ENCODE measurements at regions not wholly inside any gene's neighbourhood (a gene's known extent, or its start where the extent isn't known, plus 50 kb on each side); places are given as distances from the start of the nearest gene placed in this dataset.

DNA sequence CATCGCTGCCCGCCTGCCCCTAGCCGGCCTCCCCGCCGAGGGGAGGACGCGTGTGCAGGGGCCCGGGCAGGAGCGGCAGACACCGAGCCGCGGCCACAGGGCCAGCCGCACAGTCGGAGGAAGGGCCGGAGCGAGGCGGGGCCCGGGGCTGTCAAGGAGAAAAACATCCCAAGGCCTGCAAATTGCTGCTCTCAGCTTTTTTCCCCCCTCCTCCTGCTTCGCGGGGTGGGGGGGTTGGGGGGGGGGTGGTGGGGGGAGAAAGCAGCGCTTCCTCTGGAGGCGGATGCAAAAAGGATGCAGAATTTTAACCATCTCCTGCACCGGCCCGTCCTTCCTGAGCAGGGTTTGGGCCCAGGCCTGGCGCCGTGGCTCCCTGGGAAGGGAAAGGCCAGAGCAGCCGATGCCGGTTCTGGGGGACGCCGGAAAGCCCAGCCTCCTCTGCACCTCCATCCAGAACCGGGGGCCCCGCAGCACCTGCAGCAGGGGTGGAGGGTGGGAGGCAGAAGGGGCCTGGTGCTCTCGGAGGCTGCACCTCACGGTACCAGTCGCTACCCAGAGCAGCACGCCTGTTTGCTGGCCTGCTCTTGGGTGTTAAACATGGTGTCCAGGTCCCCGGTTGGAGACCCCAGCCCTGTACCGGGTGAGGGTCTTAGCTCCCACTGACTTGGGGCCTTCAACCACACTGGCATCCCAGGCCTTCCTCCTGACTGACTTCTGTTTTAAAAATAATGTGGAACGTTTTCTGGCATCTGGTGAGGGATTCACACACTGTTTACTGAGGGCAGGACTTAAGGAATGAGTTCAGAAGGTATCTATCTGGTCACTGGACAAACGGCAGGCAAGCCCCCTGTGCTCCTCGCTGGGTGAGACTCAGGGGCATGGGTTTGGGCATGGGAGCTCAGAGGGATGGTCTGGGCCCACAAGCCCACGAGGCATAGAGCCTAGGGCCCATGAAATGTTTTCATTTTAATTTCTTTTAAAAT, 77.4 kb upstream of the WNT7B start:
- DNase-seq (ENCODE audit: low read depth) = no peak

DNA sequence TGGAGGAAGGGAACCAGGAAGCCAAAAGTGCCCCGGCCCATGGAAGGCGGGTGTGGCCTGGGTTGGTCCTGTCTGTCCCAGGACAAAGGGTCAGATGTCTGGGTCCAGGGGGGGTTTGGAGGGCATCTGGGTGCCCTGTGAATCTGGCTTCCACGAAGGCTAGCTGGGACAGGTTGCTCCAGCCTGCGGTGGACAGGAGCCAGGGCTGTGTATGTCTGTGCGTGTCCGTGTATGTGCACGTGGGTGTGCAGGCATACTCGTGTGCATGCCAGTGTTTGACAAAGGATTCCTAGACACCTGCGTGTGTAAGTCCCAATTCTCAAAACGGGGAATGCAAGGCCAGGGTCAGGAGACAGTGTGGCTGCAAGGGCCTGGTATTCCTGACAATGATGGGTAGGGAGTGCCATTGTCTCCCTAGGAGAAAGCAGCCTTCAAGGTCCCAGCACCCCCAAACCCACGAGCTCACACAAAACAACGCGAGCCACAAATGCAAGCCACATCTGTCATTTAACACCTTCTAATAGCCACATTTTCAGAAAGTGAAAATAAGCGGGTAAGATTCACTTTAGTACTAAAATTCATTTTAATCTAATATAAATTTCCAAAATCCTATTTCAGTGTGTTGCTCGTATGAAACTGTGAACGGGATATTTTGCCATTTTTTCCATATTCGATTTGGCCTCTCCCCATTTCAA, 78.4 kb upstream of the WNT7B start:
- no peak for DNase-seq (ENCODE audit: low read depth)

DNA sequence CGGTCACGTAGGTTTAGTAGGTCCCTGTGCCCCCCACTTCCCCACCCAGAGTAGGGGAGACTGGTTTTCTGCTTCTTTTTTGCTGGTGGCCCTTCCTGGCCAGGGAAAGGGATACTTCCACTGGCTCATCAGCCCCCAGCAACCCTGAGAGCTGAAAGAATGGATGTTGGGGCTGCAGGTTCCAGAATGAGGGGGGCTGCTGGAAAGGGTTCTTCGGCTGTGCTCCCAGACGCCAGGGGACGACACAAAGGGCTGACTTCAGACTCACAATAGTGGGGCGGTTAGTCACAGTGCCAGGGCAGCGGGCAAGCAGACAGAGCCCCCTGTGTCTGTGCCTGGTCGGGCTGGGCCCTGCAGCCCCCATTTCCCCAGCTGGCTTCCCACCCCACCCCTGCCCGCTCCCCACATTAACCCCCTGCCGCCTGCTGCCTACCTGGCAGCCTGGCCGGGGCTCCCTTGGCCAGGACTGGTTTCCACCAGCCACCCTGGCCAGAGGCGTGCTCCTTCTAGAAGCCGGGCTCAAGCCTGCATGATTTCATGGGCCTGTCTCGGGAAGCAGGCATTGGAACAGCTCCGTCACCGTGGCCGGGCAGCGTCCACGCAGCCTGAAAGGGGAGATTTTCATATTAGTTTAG, 79.1 kb upstream of the WNT7B start:
- DNase-seq (ENCODE audit: low read depth) = no peak

DNA sequence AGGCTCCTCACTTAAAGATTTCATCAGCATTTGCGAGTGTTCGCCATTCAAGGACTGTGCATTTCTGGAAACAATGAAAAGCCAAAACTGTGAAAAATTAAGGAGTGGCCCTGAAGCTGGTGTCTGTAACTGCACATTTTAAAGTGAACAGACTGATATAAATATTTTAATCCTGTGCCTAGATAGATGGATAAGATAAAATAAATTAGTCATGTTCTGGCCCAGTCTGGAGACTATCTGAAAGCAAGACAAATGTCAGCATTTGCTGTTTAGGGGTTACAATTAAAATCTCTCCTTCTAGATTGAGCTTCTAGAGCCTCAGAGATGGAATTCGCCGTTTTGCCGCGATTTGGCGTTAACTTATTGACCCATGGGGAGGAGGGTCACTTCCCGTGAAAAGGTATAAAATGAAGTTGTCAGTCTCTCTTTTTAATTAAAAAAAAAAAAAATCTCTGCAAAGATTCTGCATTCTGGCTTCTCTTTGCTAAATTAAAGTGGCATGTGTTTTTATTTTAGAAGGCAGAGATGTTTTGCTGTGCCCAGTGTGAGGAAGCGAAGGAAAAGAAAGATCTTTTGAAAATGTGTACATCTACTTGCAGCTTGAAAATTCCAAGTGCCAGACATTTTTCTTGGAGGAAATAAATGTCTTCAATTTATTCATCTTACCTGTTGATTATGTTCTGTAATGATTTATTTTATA, 79.7 kb upstream of the WNT7B start:
- DNase-seq (ENCODE audit: low read depth) = no peak

DNA sequence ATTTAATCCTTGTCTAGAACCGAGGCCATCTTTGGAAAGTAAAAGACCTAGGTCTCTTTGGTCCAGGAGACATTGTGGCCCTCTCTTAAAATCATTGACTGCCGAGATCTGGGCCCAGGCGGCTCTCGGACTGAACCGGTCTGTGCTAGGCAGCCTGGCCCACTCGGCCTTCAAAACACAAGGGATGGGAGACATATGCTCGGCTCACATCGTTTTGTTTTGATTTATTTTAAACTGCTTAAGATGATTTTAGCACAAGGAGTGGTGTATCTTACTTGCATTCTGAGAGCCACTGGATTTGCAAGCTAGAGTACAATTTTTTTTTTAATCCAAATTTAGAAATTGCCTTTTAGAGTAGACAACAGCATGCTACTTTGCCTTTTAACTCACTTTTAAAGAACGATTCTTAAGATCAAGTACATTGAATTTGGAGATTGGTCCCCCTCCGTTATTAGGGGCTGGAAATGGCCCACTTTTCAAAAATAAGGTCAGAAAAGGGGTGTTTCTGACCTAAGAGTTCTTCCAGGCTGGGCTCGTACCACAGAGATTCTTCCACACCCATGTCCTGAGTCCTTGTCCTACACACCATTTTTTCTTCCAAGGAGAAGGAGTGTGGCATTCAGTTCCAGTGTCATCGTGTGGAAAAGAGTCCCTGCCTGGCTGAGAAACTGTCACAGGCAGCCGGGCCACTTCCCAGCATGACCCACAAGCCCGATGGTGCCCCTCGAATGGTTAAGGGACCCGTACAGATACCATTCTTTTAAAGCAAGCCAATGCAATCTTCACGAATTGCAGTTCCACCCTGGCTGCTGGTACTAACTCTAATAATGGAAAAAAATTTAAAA, 80.5 kb upstream of the WNT7B start:
- no peak for DNase-seq (ENCODE audit: low read depth)

DNA sequence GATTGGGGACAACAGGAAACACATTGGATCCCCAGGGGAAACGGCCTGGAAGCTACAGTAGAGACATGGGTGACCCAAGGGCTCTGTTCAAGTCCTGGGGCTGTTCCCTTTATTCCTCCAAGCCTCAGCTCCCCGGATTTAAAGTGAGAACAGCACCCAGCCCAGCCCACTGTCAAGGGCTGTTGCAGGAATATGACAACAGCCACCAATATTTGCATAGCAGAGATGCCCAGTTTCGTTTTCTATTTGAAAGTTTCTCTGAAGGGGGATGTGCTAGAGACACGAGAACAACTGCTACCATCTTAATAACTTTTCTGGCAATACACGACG, 81.1 kb upstream of the WNT7B start:
- DNase-seq (ENCODE audit: low read depth) = no peak

DNA sequence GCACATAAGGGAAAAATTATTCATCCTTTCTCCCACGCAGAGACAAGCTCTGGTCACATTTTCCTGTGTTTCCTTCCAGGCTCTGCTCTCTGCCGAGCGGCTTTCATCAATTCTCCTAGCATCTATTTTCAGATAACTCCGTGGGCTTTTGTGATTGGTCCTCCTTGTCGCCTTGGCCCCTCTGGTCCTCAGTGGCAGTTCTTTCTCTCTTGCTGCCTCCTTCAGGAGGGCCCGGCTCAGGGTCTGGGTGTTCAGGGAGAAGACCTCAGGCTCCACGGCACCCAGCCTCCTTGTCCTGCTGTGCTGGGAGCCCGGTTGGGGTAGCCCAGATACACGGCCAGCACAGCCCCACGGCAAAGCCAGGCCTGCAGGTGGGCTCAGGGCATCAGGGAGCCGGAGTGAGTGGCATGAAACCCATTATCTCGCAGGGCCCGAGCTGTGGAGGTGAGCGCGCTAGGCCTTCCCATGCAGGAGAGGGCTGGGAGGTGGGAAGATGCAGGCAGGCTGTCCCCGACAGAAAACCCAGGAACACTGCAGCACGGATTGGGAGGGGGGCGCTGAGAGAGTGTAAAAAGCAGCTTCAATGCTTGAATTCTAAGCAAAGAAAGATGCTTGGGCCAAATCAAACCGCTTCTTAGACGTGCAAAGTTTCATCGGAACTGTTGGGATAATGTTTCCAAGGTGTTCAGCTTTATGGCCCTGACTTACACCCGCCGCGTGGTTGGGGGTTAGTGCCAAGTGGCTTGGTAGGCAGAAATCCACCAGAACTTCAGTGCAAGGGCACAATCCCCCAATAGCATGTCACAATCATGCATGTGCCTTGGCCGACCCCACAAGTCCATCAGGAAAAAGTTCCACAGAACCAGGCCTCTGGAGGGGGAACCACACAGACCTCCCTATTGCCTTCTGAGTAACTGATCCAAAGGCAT, 81.9 kb upstream of the WNT7B start:
- DNase-seq (ENCODE audit: low read depth) = no peak

DNA sequence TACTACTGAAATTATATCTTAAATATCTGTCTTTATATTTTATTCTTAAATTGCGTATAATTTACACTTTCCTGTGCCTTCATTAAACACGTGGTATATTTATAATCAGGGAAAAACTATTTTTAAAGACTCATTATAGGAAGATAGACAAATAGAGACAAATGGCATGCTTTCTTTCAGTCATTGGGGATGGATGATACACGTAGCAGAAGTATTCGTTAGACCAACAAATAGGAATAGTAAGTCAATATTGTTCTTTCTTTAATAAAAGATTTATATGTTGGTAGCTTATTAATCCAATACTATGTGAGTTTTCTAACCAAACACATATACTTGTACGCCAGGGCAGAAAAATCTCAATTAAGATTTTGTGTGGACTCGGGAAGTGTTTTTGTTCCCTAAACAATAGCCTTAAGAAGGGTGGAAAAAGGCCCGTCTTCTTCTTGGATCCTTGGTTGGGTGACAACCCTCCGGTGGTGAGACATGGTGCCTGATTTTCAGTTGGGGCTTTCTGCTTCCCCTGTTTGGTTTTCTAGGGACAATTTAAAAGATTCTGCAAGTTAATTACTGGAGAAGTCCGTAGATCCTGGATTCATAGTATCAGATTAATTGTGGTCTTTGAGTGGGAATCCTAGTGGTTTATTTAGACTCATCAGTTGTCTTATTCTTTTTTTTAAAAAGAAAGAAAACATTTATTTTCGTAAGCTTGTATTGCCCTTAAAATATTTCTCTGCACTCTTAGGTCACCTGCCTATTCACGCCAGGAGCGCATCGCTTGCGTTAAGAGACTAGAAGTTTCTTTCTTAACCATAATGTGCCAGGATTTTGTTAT, 83.5 kb upstream of the WNT7B start:
- DNase-seq (ENCODE audit: low read depth) = no peak

DNA sequence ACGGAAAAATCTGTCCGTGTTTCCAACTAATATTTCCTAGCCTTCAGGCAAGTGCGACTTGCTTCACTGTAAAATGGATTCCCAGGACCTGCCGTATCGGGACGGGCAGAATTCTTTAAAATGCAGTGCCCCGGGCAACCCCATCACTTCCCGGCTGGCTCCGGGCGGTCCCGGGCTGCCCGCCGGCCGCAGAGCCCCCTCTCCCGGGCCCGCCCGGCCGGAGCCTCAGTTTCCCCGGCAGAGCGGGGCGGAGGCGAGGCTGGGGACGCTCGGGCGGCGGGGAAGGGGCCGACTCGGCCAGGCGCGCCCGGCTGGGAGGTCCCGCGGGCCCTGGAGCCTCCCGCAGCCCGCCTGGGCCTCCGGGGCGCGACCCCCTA, 84.2 kb upstream of the WNT7B start:
- DNase-seq (ENCODE audit: low read depth) = no peak

DNA sequence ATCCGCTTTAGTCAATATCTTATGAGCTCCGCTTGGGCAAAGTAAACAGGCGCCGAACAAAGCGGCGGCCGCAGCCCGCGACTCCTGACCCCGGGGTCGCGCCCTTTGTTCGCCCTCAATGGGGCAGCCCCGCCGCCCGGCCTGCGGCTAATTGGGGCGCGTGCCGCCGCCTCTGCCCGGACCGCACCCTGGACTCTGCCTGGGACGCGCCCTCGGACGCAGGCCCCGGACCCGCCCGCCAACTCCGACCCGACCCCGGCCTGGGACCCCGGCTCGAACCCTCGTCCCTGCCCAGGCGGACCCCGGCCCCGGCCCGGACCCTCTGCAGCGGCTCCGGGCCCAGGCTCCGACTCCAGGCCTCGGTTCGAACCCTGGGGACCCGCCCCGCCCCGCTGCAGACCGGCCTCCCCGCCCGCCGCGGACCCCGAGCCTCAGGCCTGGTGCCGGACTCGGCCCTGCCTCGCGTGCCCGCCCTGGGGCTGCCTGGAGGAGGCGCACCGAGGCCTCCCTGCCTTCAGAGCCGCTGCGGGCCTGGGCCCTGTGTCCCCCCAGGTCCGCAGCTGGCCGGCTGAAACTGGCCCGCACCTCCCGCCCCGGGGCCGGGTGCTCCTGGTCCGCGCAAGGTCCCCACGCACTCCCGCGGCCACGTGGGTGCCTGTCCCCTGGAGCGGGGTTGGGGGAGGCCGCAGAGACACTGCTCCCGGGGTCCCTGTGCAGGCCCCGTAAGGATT, 84.7 kb upstream of the WNT7B start:
- no peak for DNase-seq (ENCODE audit: low read depth)

DNA sequence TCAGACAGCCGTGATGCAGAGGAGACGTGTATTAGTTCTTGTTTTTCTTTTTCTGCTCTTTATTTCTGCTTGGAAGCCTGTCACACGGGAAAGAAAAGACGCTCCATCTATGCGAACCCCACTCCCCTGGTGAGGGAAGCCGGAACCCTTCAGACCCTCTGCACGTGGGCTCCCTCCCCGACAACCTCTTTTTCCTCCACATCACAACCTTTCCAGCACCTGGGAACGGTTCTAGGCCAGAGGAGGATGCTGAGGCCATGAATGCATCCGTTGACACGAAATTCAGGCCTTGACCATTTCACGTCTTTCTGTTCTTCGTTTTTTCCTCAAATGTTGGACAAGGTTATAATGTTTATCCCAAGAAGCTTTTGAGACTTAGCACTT, 85.3 kb upstream of the WNT7B start:
- DNase-seq (ENCODE audit: low read depth) = no peak

DNA sequence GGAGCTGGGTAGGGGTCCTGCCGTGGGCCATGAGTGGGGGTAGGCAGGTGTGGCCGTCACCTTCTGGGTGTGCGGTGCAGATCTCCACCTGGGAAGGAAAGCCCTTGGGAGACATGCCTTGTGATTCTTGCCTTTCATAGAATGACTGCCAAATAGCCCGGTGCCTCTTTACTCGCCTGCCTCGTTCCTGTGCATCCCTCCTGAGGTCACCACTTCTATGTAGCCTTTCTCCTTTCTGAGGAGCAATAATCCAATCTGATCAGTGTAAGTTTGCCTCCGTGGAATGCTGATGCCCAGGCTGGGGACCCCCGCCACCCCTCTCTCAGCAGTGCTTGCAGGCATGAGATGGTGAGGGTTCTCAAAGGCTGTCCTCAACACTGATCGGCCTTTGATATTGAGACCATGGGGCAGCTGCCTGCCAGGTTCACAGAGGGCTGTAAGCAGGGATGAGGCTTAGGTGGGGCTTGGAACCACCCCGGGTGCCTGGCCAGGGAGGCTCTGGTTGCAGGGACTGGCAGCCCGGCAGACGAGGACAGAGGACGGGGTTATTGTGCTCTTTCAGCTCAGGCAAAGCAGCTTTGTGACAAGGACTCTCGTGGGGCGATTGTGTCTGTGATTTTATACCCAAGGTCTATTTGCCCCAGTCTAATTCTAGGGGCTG, 86.1 kb upstream of the WNT7B start:
- no peak for DNase-seq (ENCODE audit: low read depth)

DNA sequence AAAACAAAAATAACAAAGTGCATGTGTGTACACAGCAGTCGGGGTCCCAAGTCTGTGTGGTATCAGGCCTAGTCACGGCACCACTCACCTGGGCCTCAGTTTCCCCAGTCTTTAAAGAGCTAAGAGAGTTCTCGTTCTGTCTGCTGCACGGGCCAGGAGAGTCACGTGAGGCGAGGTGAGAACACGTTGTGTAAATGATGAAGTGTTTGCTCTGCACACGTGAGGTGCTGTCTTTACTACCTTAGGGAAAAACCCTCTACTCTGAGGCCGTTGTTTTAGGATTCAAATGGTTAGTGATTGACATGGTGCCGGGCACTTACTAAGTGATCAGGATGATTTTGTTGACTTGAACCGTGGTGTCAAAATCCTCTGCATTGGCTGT, 86.5 kb upstream of the PPARA start:
- no peak for DNase-seq (ENCODE audit: low read depth)

DNA sequence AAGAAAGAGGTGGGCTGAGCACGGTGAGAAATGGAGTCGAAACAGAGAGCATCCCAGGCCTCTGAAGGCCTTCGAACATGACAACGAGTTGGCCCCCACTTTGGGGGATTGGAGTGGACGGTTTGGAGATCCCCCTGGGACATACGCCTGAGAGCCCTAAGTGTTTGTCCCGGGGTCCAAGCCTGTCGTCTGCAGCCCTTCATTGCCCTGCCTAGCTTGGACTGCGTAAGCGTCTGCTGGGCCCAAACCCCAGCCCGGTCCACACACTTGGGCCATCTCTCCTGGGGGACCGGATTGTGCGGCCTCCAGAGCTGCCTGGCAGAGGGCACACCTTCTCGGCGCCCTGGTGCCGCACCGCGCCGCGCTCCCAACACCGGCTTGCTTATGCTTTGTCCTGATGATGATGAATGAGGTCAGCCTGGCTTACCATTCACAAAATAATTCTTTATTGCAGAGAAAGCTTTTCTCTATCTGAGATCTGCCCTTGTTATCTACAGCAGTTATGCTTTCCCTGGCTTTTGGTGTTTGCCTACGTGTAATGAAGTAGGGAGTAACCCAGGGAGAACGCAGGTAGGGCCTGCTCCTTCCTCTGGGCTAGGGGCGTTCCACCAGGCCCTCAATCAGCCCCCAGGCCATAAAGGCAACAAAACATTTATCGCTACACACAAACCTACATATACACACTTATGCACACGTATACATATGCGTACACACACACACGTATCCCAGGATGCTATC, 85.9 kb upstream of the PPARA start:
- DNase-seq (ENCODE audit: low read depth) = no peak

DNA sequence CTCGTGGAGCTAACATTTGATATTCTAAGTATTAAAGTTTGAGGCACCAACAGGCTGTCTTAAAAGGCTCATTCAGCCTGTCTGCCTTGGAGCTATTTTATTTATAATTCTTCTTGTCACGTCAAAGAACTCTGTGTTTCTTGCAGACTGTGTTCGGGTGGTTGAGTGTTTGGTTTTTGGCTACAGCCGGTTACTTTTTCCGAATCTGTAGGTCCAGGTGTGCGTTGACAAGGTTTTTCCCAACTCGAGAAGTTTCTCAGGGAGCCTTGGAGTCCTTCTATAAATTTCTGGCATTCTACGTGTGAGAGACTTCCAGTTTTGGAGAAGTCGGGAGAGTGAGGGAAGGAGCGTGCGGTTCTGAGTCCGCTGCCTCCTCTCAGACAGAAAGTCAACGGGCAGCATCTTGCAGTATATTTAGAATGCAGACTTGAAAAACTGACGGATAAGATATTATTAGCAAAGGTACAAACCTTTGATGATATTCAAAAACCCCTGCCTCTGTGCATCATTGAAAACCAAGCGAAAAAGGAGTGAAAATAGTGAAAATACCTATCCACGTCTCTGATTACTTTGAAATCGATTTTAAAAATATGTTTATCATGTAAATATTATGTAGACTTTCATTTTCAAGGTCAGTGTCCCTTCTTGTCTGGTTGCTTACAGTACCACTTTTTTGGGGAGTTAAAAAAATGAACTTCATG, 85.2 kb upstream of the PPARA start:
- no peak for DNase-seq (ENCODE audit: low read depth)

DNA sequence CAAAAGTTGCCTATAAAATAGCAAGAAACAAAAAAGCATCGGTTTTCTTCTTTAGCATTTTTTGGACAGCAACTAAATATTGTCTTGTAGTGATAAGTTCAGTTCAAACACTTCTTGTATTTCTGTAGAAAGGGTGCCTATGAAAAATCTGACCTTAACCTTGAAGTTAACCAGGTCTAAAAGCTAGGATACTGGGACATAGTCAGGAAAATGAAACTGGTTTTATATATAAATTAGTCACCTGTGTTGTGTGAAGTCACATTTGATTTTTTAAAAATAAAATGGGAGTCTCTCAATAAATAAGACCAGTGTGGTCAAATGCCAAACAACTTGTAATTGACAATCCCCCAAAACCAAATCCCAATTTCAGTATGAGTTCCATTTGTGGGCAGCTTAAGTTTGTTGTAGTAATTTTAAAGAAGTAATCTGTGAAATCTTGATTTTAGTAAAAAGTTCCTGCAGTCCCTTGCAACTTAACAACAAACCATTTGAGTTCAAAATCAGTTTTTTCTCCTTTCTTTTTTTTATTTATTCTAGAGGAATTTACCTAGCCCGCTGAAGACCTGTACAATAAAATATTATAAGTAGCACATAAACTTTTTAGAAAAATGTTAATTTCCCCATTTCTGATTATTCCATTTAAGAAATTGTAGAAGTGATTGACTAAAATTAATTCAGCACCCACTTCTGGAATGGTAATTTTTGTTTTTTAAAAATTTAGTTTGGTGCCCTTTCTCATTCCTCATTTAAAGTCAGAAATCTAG, 84.5 kb upstream of the PPARA start:
- DNase-seq (ENCODE audit: low read depth) = no peak
